ENCODE measurements at regions not wholly inside any gene's neighbourhood (a gene's known extent, or its start where the extent isn't known, plus 50 kb on each side); places are given as distances from the start of the nearest gene placed in this dataset.

- TF ChIP-seq, protein P1, sequence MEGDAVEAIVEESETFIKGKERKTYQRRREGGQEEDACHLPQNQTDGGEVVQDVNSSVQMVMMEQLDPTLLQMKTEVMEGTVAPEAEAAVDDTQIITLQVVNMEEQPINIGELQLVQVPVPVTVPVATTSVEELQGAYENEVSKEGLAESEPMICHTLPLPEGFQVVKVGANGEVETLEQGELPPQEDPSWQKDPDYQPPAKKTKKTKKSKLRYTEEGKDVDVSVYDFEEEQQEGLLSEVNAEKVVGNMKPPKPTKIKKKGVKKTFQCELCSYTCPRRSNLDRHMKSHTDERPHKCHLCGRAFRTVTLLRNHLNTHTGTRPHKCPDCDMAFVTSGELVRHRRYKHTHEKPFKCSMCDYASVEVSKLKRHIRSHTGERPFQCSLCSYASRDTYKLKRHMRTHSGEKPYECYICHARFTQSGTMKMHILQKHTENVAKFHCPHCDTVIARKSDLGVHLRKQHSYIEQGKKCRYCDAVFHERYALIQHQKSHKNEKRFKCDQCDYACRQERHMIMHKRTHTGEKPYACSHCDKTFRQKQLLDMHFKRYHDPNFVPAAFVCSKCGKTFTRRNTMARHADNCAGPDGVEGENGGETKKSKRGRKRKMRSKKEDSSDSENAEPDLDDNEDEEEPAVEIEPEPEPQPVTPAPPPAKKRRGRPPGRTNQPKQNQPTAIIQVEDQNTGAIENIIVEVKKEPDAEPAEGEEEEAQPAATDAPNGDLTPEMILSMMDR (IDR thresholded peaks at IDR 0.05; ENCODE audit: low read depth, low read length, poor library complexity, severe bottlenecking), result no peak
- TF ChIP-seq EZH2phosphoT487 (IDR thresholded peaks at IDR 0.05; ENCODE audit: borderline replicate concordance, low read length), result no peak
Measured at GRCh38 chr9:129373361-129373760, 195.3 kb upstream of the IER5L start.

All from DOHH2 (cell line).